Fibroblast of the conjunctiva (primary cell): ENCODE measurements at regions not wholly inside any gene's neighbourhood (a gene's known extent, or its start where the extent isn't known, plus 50 kb on each side); places are given as distances from the start of the nearest gene placed in this dataset.

Experiments
- DNase-seq: peaks from one replicate; pipeline ENCODE4 v3.0.0-alpha.2; 2010; ENCODE audit warnings: low read depth

GRCh38 chr12:124629789-124630480 lies 62.5 kb upstream of the NCOR2 start:
- DNase-seq, result no peak

- no peak for DNase-seq
These were observed 61.7 kb upstream of the NCOR2 start for GRCh38 chr12:124629117-124629516.

GRCh38 chr12:124627956-124628355 lies 60.5 kb upstream of the NCOR2 start:
- no peak for DNase-seq

- peak; percentile 65 for DNase-seq
These were observed 59.6 kb upstream of the NCOR2 start for GRCh38 chr12:124626971-124627411.

GRCh38 chr12:124625867-124626675 lies 58.7 kb upstream of the NCOR2 start:
- DNase-seq, result peak; percentile 82

- DNase-seq, result no peak
These were observed 57.4 kb upstream of the NCOR2 start for GRCh38 chr12:124624823-124625222.

GRCh38 chr12:124623344-124624035 lies 56.1 kb upstream of the NCOR2 start:
- no peak for DNase-seq

- no peak for DNase-seq
These were observed 55.4 kb upstream of the NCOR2 start for GRCh38 chr12:124622764-124623163.

GRCh38 chr12:124622331-124622730 lies 54.9 kb upstream of the NCOR2 start:
- DNase-seq, result no peak

- DNase-seq, result no peak
These were observed 53.9 kb upstream of the NCOR2 start for GRCh38 chr12:124621296-124621660.

GRCh38 chr12:124620606-124621295 lies 53.3 kb upstream of the NCOR2 start:
- DNase-seq, result no peak

- no peak for DNase-seq
These were observed 51.0 kb upstream of the NCOR2 start for GRCh38 chr12:124618291-124618902.

- no peak for DNase-seq
These were observed 50.2 kb upstream of the NCOR2 start for GRCh38 chr12:124617615-124618014.
